Gastrocnemius medialis (tissue), 4 donors: ENCODE measurements at regions not wholly inside any gene's neighbourhood (a gene's known extent, or its start where the extent isn't known, plus 50 kb on each side); places are given as distances from the start of the nearest gene placed in this dataset.

Experiments
- POLR2A ChIP-seq, 2 donors: fragments of 450-650 bp; IDR thresholded peaks; one replicate each; pipeline ENCODE4 v1.6.1; 2017; ENCODE audit warnings: antibody characterized with exemption in 2 of 2, mild to moderate bottlenecking in 2 of 2, moderate library complexity in 2 of 2
- TF ChIP-seq, protein P1 (sequence below), 5 experiments: fragments of 450-650 bp in 3 of 5; fragments of 200-600 bp in 2 of 5; sonication (generic) in 2 of 5; IDR thresholded peaks in 4 of 5; conservative IDR thresholded peaks in 1 of 5; 1 replicate in 4 of 5; 2 replicates in 1 of 5; pipeline ENCODE4 v1.5.1; 2016 to 2019; ENCODE audit warnings: antibody characterized with exemption in 5 of 5, mild to moderate bottlenecking in 3 of 5, moderate library complexity in 3 of 5

DNA sequence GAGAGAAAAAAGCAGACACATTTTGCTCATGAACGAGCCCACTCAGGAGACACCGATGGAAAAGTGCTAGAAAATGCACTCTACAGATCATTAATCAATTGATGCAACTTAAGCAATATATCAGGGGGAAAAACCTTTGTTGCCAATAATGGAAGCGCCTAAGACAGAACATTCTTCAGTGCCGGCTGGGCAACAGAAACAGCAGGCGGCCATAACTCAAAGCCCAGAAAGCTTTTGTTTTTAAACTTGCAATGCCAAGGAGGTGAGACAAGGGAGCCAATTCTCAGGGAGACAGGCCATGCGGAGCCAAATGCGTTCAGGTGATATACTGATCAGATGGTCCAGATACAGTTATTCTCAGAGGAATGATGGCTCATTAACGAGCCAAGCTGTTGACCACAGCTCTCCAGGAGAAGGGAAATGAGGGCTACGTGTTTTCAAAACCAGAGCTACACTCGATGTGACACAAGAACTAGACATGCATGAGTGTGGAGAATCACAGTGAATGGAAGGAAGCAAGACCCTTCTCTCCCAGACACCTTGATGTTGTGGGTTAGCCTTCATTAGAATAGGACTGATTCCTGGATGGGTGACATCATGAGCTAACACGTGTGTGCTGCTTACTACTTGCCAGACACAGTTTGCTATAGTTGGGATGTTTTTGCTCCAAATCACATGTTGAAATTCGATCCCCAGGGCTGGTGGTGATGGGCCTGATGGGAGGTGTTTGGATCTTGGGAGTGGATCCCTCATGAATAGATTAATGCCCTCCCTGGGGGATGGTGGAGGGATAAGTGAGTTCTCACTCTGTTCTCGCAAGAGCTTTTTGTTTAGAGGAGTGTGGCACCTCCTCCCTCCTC lies 79.1 kb upstream of the KCNMA1 start:
- TF ChIP-seq POLR2A (IDR thresholded peaks at IDR 0.05) = no peak
- TF ChIP-seq, protein P1, sequence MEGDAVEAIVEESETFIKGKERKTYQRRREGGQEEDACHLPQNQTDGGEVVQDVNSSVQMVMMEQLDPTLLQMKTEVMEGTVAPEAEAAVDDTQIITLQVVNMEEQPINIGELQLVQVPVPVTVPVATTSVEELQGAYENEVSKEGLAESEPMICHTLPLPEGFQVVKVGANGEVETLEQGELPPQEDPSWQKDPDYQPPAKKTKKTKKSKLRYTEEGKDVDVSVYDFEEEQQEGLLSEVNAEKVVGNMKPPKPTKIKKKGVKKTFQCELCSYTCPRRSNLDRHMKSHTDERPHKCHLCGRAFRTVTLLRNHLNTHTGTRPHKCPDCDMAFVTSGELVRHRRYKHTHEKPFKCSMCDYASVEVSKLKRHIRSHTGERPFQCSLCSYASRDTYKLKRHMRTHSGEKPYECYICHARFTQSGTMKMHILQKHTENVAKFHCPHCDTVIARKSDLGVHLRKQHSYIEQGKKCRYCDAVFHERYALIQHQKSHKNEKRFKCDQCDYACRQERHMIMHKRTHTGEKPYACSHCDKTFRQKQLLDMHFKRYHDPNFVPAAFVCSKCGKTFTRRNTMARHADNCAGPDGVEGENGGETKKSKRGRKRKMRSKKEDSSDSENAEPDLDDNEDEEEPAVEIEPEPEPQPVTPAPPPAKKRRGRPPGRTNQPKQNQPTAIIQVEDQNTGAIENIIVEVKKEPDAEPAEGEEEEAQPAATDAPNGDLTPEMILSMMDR (IDR thresholded peaks at IDR 0.05 in 4 of 5, conservative IDR thresholded peaks at IDR 0.05 in 1 of 5) = no peak
